ENCODE measurements at regions not wholly inside any gene's neighbourhood (a gene's known extent, or its start where the extent isn't known, plus 50 kb on each side); places are given as distances from the start of the nearest gene placed in this dataset.

DNA sequence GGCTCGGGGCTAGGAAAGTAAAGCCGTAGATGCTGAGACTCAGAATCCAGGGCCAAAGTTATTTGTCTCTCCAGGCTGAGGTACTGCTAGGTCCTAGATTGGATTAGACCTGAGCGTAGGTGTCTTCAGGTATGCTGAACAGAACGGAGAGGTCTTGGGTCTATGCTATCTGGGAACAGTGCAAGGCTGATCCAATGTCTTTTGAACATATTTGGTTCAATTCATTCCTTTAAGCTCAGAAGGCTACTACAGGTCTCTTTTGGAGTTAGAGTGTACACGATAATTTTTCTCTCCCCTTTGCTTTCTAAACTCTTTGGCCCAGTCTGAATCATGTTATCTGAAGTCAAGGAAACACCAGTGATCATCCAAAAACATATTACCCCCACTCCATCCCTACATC, 137.5 kb upstream of the TBL1XR1 start:
- Histone ChIP-seq H3K4me2 (ENCODE audit: insufficient read depth, low read length) (no peak overlapping the region), H3K4me3 (replicated peaks in 1 of 3; ENCODE audit: insufficient read depth in 1 of 3, low read depth in 1 of 3, low read length in 3 of 3) (no peak overlapping the region), H2AFZ (ENCODE audit: low read depth, low read length) (no peak overlapping the region), H3K9ac (replicated peaks; ENCODE audit: extremely low read depth, insufficient read depth, low read length) (no peak overlapping the region), H4K20me1 (replicated peaks; ENCODE audit: control insufficient read depth, extremely low read depth, insufficient read depth, low read length) (no peaks in the 10 kb centered on the region), H3K27ac (ENCODE audit: insufficient read depth, low read depth, low read length) (no peak overlapping the region), H3K9me1 (replicated peaks; ENCODE audit: control insufficient read depth, extremely low read depth, insufficient read depth, low read length) (no peaks in the 10 kb centered on the region), H3K36me3 (ENCODE audit: control insufficient read depth in 2 of 2, extremely low read depth in 1 of 2, insufficient read depth in 2 of 2, low read length in 2 of 2) (no peaks in the 10 kb centered on the region), H3K9me3 (replicated peaks; ENCODE audit: control insufficient read depth, insufficient read depth, low read length) (no peaks in the 10 kb centered on the region), H3K27me3 (ENCODE audit: control insufficient read depth in 2 of 2, insufficient read depth in 2 of 2, low read length in 2 of 2) (no peaks in the 10 kb centered on the region), H3K79me2 (ENCODE audit: control insufficient read depth, insufficient read depth, low read length) (no peaks in the 10 kb centered on the region), H3K4me1 (ENCODE audit: control insufficient read depth, extremely low read depth, insufficient read depth, low read length) (peaks cover 6% of the 10 kb centered on the region)
- ChIA-PET CTCF (no interaction called here), POLR2A (no interaction called here)
- BruUV-seq (replicated peaks) = no TSS peak
- FAIRE-seq (no peak), DNase-seq (ENCODE audit: low read depth, low spot score) (no peak)
- intact Hi-C loops (cut with micrococcal nuclease) = no loop called here
- dilution Hi-C loops (cut with MboI; ENCODE audit: extremely low pct_ligation_motif_present, low sequenced_read_pairs) = no loop called here
- TF ChIP-seq POLR2A (IDR thresholded peaks at IDR 0.05; ENCODE audit: low read depth, low read length) (no peak), GATA2 (IDR thresholded peaks at IDR 0.05; ENCODE audit: insufficient read depth, insufficient read length, low read depth, low read length) (no peak), JUN (IDR thresholded peaks at IDR 0.05; ENCODE audit: borderline replicate concordance, insufficient read depth, insufficient read length, low read depth) (no peak), FOS (IDR thresholded peaks at IDR 0.05; ENCODE audit: borderline replicate concordance, insufficient read depth, low read length) (no peak), POLR2AphosphoS5 (IDR thresholded peaks at IDR 0.05; ENCODE audit: insufficient read depth, low read depth, low read length) (no peak), MYC (IDR thresholded peaks at IDR 0.05; ENCODE audit: low read depth, low read length) (no peak), EZH2 (IDR thresholded peaks at IDR 0.05; ENCODE audit: borderline replicate concordance, low read depth, low read length, severe bottlenecking) (no peak)
- TF ChIP-seq, protein P1, sequence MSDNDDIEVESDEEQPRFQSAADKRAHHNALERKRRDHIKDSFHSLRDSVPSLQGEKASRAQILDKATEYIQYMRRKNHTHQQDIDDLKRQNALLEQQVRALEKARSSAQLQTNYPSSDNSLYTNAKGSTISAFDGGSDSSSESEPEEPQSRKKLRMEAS (IDR thresholded peaks at IDR 0.05; ENCODE audit: insufficient read depth, insufficient read length) = no peak
- TF ChIP-seq, protein P2, sequence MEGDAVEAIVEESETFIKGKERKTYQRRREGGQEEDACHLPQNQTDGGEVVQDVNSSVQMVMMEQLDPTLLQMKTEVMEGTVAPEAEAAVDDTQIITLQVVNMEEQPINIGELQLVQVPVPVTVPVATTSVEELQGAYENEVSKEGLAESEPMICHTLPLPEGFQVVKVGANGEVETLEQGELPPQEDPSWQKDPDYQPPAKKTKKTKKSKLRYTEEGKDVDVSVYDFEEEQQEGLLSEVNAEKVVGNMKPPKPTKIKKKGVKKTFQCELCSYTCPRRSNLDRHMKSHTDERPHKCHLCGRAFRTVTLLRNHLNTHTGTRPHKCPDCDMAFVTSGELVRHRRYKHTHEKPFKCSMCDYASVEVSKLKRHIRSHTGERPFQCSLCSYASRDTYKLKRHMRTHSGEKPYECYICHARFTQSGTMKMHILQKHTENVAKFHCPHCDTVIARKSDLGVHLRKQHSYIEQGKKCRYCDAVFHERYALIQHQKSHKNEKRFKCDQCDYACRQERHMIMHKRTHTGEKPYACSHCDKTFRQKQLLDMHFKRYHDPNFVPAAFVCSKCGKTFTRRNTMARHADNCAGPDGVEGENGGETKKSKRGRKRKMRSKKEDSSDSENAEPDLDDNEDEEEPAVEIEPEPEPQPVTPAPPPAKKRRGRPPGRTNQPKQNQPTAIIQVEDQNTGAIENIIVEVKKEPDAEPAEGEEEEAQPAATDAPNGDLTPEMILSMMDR (IDR thresholded peaks at IDR 0.05; ENCODE audit: extremely low read depth in 1 of 2, insufficient read depth in 1 of 2, low read depth in 1 of 2, low read length in 2 of 2) = no peak
